ENCODE measurements at regions not wholly inside any gene's neighbourhood (a gene's known extent, or its start where the extent isn't known, plus 50 kb on each side); places are given as distances from the start of the nearest gene placed in this dataset.

GRCh38 chr18:67636597-67637385 is 120.3 kb upstream of the DSEL start:
- TF ChIP-seq CTCF (conservative IDR thresholded peaks at IDR 0.05; ENCODE audit: low read length) (no peak), EZH2phosphoT487 (IDR thresholded peaks at IDR 0.05; ENCODE audit: borderline replicate concordance) (no peak)
